HEK293 (cell line): ENCODE measurements at regions not wholly inside any gene's neighbourhood (a gene's known extent, or its start where the extent isn't known, plus 50 kb on each side); places are given as distances from the start of the nearest gene placed in this dataset.

Experiments used
- CTCF ChIA-PET: fragments of 350-600 bp; formaldehyde crosslinking; extraction: SDS; loops from one replicate; lab custom pipeline; 2021; ENCODE audit warnings: antibody characterized with exemption; lab: Yijun Ruan, JAX
- POLR2A ChIA-PET: fragments of 300-600 bp; formaldehyde crosslinking; extraction: SDS; loops from one replicate; lab custom pipeline; 2020; ENCODE audit warnings: antibody characterized with exemption, inconsistent platforms; lab: Yijun Ruan, JAX
- H3K27ac ChIP-seq: fragments of 200-500 bp; sonication (Bioruptor generic); 2 replicates; pipeline ENCODE4 v1.5.1; 2014; ENCODE audit warnings: low read depth, low read length, control low read depth, inconsistent platforms; ENCODE audit errors: extremely low read depth
- H3K36me3 ChIP-seq, 2 experiments: fragments of 200-500 bp in 1 of 2; sonication (Bioruptor generic) in 1 of 2; 1 replicate in 1 of 2; 2 replicates in 1 of 2; pipeline ENCODE4 v1.5.1; 2014 to 2017; ENCODE audit warnings: inconsistent platforms in 2 of 2, low read length in 2 of 2; ENCODE audit not compliant: control insufficient read depth in 2 of 2, insufficient read depth in 1 of 2
- H3K4me1 ChIP-seq: fragments of 200-500 bp; sonication (Bioruptor generic); 2 replicates; pipeline ENCODE4 v1.5.1; 2014; ENCODE audit warnings: mild to moderate bottlenecking, low read length, inconsistent platforms; ENCODE audit not compliant: control insufficient read depth, insufficient read depth
- H3K4me3 ChIP-seq: 2 replicates; pipeline ENCODE4 v1.5.1; 2011; ENCODE audit warnings: low read depth, mild to moderate bottlenecking, control low read depth, low read length, moderate library complexity
- H3K9me3 ChIP-seq: fragments of 200-500 bp; sonication (Bioruptor generic); 2 replicates; pipeline ENCODE4 v1.5.1; 2014; ENCODE audit warnings: low read depth, low read length, inconsistent platforms; ENCODE audit not compliant: control insufficient read depth, insufficient read depth
- KLF16 ChIP-seq: fragments of 450-650 bp; formaldehyde crosslinking; IDR thresholded peaks from 2 replicates; pipeline ENCODE4 v1.5.1; 2017; ENCODE audit warnings: missing biosample characterization, missing genetic modification characterization
- KLF7 ChIP-seq: fragments of 450-650 bp; formaldehyde crosslinking; IDR thresholded peaks from 2 replicates; pipeline ENCODE4 v1.5.1; 2016; ENCODE audit warnings: missing biosample characterization, missing genetic modification characterization, borderline replicate concordance
- MEIS1 ChIP-seq: sonication (generic); formaldehyde crosslinking; IDR thresholded peaks from 2 replicates; pipeline ENCODE4 v1.8.1; 2022; ENCODE audit warnings: missing genetic modification reagents, mild to moderate bottlenecking, borderline replicate concordance
- SP3 ChIP-seq: fragments of 450-650 bp; formaldehyde crosslinking; IDR thresholded peaks from 2 replicates; pipeline ENCODE4 v1.5.1; 2016; ENCODE audit warnings: missing biosample characterization, missing genetic modification characterization
- TRIM28 ChIP-seq: IDR thresholded peaks from 2 replicates; pipeline ENCODE4 v1.6.1; 2011; ENCODE audit warnings: low read length, control low read depth, borderline replicate concordance
- ZNF19 ChIP-seq: fragments of 450-650 bp; formaldehyde crosslinking; IDR thresholded peaks from 2 replicates; pipeline ENCODE4; 2016; ENCODE audit warnings: missing biosample characterization, missing genetic modification characterization, low read depth
- ZNF223 ChIP-seq: fragments of 450-650 bp; formaldehyde crosslinking; IDR thresholded peaks from 2 replicates; pipeline ENCODE4 v1.5.1; 2016; ENCODE audit warnings: missing biosample characterization, missing genetic modification characterization
- ZNF423 ChIP-seq: fragments of 450-650 bp; formaldehyde crosslinking; IDR thresholded peaks from 2 replicates; pipeline ENCODE4 v1.5.1; 2016; ENCODE audit warnings: missing biosample characterization, missing genetic modification characterization
- ZNF48 ChIP-seq: fragments of 450-650 bp; formaldehyde crosslinking; IDR thresholded peaks from 2 replicates; pipeline ENCODE4 v1.5.1; 2016; ENCODE audit warnings: missing biosample characterization, missing genetic modification characterization
- ZNF544 ChIP-seq: fragments of 450-650 bp; formaldehyde crosslinking; IDR thresholded peaks from 2 replicates; pipeline ENCODE4 v1.5.0; 2017; ENCODE audit warnings: missing biosample characterization, missing genetic modification characterization
- ZNF549 ChIP-seq: fragments of 450-650 bp; IDR thresholded peaks from 2 replicates; pipeline ENCODE4 v1.5.1; 2018; ENCODE audit warnings: missing biosample characterization, missing genetic modification characterization, mild to moderate bottlenecking, inconsistent platforms, moderate library complexity
- ZNF555 ChIP-seq: fragments of 450-650 bp; formaldehyde crosslinking; conservative IDR thresholded peaks from 2 replicates; pipeline ENCODE4 v1.5.1; 2017; ENCODE audit warnings: missing biosample characterization, mild to moderate bottlenecking, missing genetic modification characterization, inconsistent platforms
- ZNF600 ChIP-seq: fragments of 450-650 bp; formaldehyde crosslinking; IDR thresholded peaks from 2 replicates; pipeline ENCODE4 v1.5.1; 2016; ENCODE audit warnings: missing biosample characterization, missing genetic modification characterization
- ZNF707 ChIP-seq: fragments of 450-650 bp; formaldehyde crosslinking; IDR thresholded peaks from 2 replicates; pipeline ENCODE4 v1.5.1; 2016; ENCODE audit warnings: missing biosample characterization, missing genetic modification characterization
- ZNF768 ChIP-seq: fragments of 450-650 bp; formaldehyde crosslinking; IDR thresholded peaks from 2 replicates; pipeline ENCODE4 v1.5.1; 2018; ENCODE audit warnings: missing biosample characterization, mild to moderate bottlenecking, missing genetic modification characterization
- ZXDB ChIP-seq: fragments of 450-650 bp; formaldehyde crosslinking; IDR thresholded peaks from 2 replicates; pipeline ENCODE4 v1.5.1; 2016; ENCODE audit warnings: missing biosample characterization, missing genetic modification characterization
- TF ChIP-seq, protein P1 (sequence below): fragments of 450-650 bp; formaldehyde crosslinking; IDR thresholded peaks from 2 replicates; pipeline ENCODE4 v1.5.1; 2016; ENCODE audit warnings: missing biosample characterization, missing genetic modification characterization, low read depth
- TF ChIP-seq, protein P2 (sequence below): fragments of 450-650 bp; formaldehyde crosslinking; IDR thresholded peaks from 2 replicates; pipeline ENCODE4 v1.5.1; 2016; ENCODE audit warnings: missing biosample characterization, missing genetic modification characterization
- TF ChIP-seq, protein P3 (sequence below): fragments of 450-650 bp; formaldehyde crosslinking; IDR thresholded peaks from 2 replicates; pipeline ENCODE4 v1.5.1; 2016; ENCODE audit warnings: missing biosample characterization, missing genetic modification characterization, borderline replicate concordance
- TF ChIP-seq, protein P4 (sequence below): fragments of 450-650 bp; formaldehyde crosslinking; IDR thresholded peaks from 2 replicates; pipeline ENCODE4 v1.5.1; 2017; ENCODE audit warnings: missing biosample characterization, missing genetic modification characterization
- TF ChIP-seq, protein P5 (sequence below): fragments of 450-650 bp; formaldehyde crosslinking; IDR thresholded peaks from 2 replicates; pipeline ENCODE4 v1.5.1; 2017; ENCODE audit warnings: missing biosample characterization, missing genetic modification characterization
- TF ChIP-seq, protein P6 (sequence below): fragments of 450-650 bp; formaldehyde crosslinking; IDR thresholded peaks from 2 replicates; pipeline ENCODE4 v1.5.1; 2016; ENCODE audit warnings: missing biosample characterization, missing genetic modification characterization

DNA sequence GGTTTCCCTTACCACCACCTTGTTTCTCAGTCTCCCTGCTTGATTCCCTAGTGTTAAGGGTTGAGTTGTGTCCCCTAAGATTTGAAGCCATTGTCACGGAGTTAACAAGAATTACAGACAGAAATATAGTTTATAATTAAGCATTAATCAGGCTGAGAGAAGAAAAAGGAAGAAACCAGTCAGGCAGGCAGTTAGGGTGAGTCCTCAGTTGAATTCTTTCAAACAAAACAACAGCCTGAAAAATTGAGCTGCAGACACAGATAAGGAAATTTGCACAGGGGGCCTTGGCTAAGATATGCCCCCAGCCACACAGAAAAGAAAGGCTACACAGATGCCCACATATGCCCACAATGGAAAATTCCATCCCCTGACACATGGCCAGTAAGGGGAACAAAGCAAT is 111.7 kb upstream of the RAI14 start (continued):
- TF ChIP-seq, protein P1, sequence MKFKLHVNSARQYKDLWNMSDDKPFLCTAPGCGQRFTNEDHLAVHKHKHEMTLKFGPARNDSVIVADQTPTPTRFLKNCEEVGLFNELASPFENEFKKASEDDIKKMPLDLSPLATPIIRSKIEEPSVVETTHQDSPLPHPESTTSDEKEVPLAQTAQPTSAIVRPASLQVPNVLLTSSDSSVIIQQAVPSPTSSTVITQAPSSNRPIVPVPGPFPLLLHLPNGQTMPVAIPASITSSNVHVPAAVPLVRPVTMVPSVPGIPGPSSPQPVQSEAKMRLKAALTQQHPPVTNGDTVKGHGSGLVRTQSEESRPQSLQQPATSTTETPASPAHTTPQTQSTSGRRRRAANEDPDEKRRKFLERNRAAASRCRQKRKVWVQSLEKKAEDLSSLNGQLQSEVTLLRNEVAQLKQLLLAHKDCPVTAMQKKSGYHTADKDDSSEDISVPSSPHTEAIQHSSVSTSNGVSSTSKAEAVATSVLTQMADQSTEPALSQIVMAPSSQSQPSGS (tag by site-specific recombination), result no peak
- TF ChIP-seq SP3, result no peak
- TF ChIP-seq ZNF19 (tag by site-specific recombination), result no peak
- TF ChIP-seq ZXDB, result no peak
- TF ChIP-seq ZNF48, result no peak
- TF ChIP-seq, protein P2, sequence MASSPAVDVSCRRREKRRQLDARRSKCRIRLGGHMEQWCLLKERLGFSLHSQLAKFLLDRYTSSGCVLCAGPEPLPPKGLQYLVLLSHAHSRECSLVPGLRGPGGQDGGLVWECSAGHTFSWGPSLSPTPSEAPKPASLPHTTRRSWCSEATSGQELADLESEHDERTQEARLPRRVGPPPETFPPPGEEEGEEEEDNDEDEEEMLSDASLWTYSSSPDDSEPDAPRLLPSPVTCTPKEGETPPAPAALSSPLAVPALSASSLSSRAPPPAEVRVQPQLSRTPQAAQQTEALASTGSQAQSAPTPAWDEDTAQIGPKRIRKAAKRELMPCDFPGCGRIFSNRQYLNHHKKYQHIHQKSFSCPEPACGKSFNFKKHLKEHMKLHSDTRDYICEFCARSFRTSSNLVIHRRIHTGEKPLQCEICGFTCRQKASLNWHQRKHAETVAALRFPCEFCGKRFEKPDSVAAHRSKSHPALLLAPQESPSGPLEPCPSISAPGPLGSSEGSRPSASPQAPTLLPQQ (tag by site-specific recombination), result no peak
- TF ChIP-seq ZNF707 (tag by site-specific recombination), result no peak

DNA sequence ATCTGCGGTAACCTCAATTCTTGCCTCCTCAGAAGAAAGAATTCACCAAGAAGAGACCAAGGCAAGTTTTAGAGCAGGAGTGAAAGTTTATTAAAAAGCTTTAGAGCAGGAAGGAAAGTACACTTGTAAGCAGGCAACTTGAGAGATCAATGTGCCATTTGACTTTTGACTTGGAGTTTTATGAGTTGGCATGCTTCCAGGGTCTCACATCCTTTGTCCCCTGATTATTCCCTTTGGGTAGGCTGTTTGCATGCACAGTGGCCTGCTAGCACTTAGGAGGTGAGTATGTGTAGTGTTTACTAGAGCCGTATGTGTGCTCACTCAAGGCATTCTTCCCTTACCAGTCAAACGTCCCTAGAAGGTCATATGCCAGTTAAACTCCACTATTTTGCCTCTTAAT is 111.0 kb upstream of the RAI14 start:
- H3K9me3 ChIP-seq, result no peaks in the 10 kb centered on the region
- H3K27ac ChIP-seq, result no peak overlapping the region
- TF ChIP-seq ZNF549 (tag by site-specific recombination), result no peak
- no peak for TF ChIP-seq ZNF223 (tag by site-specific recombination)
- TF ChIP-seq, protein P3, sequence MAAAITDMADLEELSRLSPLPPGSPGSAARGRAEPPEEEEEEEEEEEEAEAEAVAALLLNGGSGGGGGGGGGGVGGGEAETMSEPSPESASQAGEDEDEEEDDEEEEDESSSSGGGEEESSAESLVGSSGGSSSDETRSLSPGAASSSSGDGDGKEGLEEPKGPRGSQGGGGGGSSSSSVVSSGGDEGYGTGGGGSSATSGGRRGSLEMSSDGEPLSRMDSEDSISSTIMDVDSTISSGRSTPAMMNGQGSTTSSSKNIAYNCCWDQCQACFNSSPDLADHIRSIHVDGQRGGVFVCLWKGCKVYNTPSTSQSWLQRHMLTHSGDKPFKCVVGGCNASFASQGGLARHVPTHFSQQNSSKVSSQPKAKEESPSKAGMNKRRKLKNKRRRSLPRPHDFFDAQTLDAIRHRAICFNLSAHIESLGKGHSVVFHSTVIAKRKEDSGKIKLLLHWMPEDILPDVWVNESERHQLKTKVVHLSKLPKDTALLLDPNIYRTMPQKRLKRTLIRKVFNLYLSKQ (tag by site-specific recombination), result no peak
- TF ChIP-seq, protein P4, sequence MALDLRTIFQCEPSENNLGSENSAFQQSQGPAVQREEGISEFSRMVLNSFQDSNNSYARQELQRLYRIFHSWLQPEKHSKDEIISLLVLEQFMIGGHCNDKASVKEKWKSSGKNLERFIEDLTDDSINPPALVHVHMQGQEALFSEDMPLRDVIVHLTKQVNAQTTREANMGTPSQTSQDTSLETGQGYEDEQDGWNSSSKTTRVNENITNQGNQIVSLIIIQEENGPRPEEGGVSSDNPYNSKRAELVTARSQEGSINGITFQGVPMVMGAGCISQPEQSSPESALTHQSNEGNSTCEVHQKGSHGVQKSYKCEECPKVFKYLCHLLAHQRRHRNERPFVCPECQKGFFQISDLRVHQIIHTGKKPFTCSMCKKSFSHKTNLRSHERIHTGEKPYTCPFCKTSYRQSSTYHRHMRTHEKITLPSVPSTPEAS (tag by site-specific recombination), result no peak
- TF ChIP-seq ZNF555, result no peak
- TF ChIP-seq, protein P5, sequence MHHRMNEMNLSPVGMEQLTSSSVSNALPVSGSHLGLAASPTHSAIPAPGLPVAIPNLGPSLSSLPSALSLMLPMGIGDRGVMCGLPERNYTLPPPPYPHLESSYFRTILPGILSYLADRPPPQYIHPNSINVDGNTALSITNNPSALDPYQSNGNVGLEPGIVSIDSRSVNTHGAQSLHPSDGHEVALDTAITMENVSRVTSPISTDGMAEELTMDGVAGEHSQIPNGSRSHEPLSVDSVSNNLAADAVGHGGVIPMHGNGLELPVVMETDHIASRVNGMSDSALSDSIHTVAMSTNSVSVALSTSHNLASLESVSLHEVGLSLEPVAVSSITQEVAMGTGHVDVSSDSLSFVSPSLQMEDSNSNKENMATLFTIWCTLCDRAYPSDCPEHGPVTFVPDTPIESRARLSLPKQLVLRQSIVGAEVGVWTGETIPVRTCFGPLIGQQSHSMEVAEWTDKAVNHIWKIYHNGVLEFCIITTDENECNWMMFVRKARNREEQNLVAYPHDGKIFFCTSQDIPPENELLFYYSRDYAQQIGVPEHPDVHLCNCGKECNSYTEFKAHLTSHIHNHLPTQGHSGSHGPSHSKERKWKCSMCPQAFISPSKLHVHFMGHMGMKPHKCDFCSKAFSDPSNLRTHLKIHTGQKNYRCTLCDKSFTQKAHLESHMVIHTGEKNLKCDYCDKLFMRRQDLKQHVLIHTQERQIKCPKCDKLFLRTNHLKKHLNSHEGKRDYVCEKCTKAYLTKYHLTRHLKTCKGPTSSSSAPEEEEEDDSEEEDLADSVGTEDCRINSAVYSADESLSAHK (tag by site-specific recombination), result no peak
- TF ChIP-seq TRIM28, result no peak
- TF ChIP-seq KLF16 (tag by site-specific recombination), result no peak
- TF ChIP-seq MEIS1 (CRISPR knock-in tag), result no peak
- TF ChIP-seq, all 188 proteins: peak for 0
- no peaks in the 10 kb centered on the region for H3K36me3 ChIP-seq
- no peak overlapping the region for H3K4me3 ChIP-seq
- ChIA-PET CTCF (interaction anchor here (1.1 to 1.3 kb wide), 2 partner anchors 12 to 22 kb away, joined by 3 read pairs; no protein-coding TSS in a partner anchor), POLR2A (no interaction called here)
- H3K4me1 ChIP-seq, result no peaks in the 10 kb centered on the region

DNA sequence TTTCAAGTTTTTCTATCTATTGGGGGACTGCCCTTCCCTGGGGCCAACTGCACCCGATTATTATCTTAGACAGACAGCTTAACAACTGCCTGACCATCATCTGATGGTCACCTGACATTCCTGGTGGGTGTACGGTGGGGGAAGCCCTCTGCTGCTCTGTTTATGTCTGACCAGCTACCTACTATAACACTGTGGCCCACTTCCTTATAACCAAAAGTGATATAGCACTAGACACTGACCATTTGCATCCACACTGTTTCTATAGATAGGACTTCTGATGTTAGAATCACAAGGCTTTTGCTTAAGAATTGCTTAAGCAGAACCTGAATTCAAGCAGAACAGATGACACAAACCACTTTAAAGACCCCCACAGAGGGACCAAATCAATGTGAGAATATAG is 110.5 kb upstream of the RAI14 start:
- Histone ChIP-seq H3K4me3 (no peak overlapping the region), H3K36me3 (no peaks in the 10 kb centered on the region), H3K27ac (no peak overlapping the region), H3K4me1 (no peaks in the 10 kb centered on the region), H3K9me3 (no peaks in the 10 kb centered on the region)
- POLR2A ChIA-PET, result no interaction called here
- CTCF ChIA-PET, result interaction anchor here (0.5 to 1.3 kb wide), 3 partner anchors 12 to 897 kb away, joined by 3 read pairs; no protein-coding TSS in a partner anchor
- no peak for TF ChIP-seq ZNF544 (tag by site-specific recombination)
- TF ChIP-seq ZNF768 (tag by site-specific recombination), result no peak
- TF ChIP-seq ZNF600 (tag by site-specific recombination), result no peak
- no peak for TF ChIP-seq KLF7 (tag by site-specific recombination)
- TF ChIP-seq, protein P6, sequence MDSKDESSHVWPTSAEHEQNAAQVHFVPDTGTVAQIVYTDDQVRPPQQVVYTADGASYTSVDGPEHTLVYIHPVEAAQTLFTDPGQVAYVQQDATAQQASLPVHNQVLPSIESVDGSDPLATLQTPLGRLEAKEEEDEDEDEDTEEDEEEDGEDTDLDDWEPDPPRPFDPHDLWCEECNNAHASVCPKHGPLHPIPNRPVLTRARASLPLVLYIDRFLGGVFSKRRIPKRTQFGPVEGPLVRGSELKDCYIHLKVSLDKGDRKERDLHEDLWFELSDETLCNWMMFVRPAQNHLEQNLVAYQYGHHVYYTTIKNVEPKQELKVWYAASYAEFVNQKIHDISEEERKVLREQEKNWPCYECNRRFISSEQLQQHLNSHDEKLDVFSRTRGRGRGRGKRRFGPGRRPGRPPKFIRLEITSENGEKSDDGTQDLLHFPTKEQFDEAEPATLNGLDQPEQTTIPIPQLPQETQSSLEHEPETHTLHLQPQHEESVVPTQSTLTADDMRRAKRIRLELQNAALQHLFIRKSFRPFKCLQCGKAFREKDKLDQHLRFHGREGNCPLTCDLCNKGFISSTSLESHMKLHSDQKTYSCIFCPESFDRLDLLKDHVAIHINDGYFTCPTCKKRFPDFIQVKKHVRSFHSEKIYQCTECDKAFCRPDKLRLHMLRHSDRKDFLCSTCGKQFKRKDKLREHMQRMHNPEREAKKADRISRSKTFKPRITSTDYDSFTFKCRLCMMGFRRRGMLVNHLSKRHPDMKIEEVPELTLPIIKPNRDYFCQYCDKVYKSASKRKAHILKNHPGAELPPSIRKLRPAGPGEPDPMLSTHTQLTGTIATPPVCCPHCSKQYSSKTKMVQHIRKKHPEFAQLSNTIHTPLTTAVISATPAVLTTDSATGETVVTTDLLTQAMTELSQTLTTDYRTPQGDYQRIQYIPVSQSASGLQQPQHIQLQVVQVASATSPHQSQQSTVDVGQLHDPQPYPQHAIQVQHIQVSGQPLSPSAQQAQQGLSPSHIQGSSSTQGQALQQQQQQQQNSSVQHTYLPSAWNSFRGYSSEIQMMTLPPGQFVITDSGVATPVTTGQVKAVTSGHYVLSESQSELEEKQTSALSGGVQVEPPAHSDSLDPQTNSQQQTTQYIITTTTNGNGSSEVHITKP (tag by site-specific recombination), result no peak
- no peak for TF ChIP-seq ZNF423 (tag by site-specific recombination)
